Islet precursor cell (in vitro differentiated cells): ENCODE measurements at regions not wholly inside any gene's neighbourhood (a gene's known extent, or its start where the extent isn't known, plus 50 kb on each side); places are given as distances from the start of the nearest gene placed in this dataset.
"Not testable (repeated sequence)": the region's sequence is repeated elsewhere in the genome, so short reads cannot be mapped to it uniquely, and the experiment has no call there.

Source experiments
- DNase-seq: peaks from one replicate; pipeline ENCODE4 v3.0.0-alpha.2; 2018

- no peak for DNase-seq
These were observed 202.9 kb upstream of the LRRTM4 start for GRCh38 chr2:77725045-77725444.

- not testable (repeated sequence) for DNase-seq
These were observed 212.6 kb upstream of the LRRTM4 start for GRCh38 chr2:77734662-77735340.

DNA sequence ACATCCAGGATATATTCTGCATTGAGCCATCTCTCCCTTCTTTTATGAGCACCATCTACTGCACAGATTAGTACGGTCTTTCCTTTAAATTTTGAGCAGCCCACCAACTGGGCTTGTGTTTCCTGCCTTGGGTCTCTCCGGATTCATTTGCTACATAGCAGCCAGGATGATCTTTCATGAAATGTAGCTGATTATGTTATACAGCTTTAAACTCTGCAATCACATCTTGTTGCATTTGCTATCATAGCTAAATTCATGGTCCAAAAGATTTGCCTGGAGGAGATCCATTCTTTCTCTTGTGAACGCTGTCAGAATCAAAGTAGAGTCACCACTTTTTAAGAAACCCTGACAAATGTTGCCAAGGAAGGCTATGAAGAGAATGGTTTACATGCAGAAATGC lies 215.1 kb upstream of the LRRTM4 start:
- DNase-seq: no peak

DNA sequence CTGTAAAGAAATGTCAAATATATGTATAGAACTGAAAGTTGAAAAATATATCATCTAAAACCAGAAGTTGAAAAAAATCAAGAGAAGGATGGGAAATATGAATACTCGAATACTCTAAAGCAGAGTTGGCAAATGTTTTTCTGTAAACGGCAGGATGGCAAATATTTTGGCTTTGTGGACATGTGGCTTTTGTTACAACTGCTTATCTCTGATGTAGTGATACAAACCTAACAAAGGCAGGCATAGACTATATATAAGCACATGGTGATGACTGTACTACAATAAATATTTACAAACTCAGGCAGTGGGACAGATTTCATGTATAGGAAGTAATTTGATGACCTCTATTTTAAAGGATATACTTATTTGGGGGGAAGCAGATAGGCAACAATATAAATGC lies 224.6 kb upstream of the LRRTM4 start:
- no peak for DNase-seq

- DNase-seq: peak; percentile 65
These were observed 231.7 kb upstream of the LRRTM4 start for GRCh38 chr2:77753710-77754345.

- no peak for DNase-seq
These were observed 245.4 kb upstream of the LRRTM4 start for GRCh38 chr2:77767388-77768076.

GRCh38 chr2:77768508-77768907 lies 246.3 kb upstream of the LRRTM4 start:
- DNase-seq: no peak

DNA sequence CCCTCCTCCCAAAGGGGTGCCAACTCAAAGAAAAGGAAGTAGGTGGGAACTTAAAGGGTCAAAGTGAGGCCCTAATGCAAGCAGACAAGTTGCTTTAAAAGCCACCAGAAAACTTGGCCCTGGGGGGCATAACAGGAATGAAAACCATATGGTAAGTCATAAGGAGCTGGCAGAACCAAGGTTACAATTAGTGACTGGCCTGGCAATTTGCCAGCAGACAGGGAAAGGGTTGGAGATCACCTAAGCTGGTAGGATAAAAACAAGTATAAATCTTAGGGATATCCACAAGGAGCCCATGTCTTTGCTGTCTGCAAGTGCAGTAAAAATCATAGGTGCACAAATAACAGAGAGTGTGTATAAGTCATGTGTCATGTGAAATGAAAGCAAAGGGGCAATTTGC lies 256.7 kb upstream of the LRRTM4 start:
- no peak for DNase-seq

DNA sequence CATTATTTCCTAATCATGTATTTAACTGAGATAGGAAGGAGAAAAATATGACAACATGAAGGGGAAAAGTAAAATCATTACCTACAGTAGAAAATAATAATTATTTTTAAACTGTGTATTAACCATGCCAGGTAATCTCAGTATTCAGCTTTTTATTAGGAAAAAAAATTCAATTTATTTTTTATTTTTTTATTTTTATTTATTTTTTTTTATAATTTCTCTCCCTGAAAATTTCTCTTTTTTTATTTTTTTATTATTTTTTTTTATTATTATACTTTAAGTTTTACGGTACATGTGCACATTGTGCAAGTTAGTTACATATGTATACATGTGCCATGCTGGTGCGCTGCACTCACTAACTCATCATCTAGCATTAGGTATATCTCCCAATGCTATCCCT lies 271.3 kb upstream of the LRRTM4 start:
- DNase-seq: not testable (repeated sequence)

GRCh38 chr2:77796397-77796796 lies 274.2 kb upstream of the LRRTM4 start:
- no peak for DNase-seq

DNA sequence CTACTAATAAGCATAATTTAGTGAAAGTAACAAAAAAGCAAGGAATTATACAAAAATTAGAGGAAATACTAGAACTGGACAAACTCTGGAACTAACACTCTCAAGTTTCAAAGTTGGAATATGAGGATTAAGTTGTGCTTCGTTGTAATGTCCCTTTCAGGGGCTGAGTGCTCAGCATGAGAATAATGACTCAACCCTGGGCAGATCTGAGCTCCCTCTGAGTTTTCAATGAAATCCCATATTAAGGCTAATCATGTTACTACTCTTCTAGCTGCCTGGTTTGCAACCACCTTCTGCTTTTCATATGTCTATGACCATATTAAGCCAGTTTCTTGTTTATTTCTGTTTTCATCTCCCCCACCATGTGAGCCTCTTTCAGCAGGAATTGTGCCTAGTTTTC lies 274.9 kb upstream of the LRRTM4 start:
- DNase-seq: no peak

DNA sequence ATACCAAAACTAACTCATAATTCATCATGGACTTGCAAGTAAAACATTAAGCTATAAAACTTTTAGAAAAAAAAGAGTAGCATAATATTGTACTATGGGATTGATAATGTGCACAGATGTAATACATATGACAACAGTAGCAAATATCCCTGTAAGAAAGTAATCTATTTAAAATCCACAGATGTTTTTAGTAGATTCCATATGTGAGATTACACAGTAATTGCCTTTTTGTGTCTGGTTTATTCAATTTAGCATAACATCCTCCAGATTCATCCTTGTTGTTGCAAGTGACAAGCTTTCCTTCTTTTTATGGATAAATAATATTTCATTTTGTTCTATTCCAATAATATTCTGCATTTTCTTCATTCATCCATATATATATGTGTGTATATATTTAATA lies 278.2 kb upstream of the LRRTM4 start:
- no peak for DNase-seq

DNA sequence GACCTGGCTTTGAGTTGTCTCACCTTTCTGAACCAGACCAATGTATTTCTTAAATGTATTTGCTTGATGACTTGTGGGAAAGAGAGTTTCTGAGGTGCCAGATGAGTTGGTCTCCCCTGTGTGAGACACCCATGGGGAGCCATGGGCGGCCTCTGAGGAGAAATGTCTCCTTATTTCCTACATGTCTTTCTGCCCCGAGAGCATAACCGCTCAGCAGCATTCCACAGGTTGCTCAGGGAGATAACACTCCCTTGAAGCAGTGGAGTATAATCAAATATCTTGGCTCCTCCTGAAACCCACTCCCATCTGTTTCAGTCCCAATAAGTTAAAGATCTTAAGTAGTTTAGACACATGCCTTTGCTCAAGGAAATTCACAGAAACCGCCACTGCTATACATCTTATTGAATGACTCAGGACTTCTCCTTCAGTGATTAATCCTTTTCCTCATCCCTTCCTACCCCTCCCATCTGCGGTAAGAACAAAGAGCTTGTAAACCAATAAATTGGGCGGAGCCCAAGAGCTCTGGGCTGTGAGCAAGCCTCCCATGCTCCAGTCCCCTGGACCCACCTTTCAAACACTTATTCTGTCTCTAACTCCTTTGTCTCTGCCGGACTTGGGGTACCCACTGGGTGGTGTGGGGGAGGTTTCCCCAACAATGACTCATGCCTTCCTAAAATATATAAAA lies 285.5 kb upstream of the LRRTM4 start:
- DNase-seq: peak; percentile 81

GRCh38 chr2:77808599-77808998 lies 286.4 kb upstream of the LRRTM4 start:
- DNase-seq: no peak

GRCh38 chr2:77813599-77813998 lies 291.4 kb upstream of the LRRTM4 start:
- no peak for DNase-seq

- no peak for DNase-seq
These were observed 294.4 kb upstream of the LRRTM4 start for GRCh38 chr2:77816618-77817017.

- no peak for DNase-seq
These were observed 296.0 kb upstream of the LRRTM4 start for GRCh38 chr2:77818186-77818585.

DNA sequence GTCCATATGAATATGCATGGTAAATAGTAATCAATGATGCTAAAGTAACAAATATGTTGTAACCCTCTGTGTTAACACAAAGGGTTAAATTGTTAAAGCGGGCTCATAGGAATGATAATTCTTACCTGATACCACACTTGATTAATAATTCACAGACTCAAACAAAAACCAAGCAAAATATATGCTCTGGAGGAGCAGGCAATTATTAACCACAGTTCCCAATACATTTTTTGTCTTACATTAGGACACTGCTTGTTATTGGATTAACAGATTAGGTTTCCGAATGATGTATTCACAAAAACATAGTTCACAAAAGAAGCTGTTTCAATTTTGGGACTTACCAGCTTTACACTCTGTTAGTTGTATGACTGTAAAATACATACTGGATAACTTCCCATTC lies 300.9 kb upstream of the LRRTM4 start:
- no peak for DNase-seq

DNA sequence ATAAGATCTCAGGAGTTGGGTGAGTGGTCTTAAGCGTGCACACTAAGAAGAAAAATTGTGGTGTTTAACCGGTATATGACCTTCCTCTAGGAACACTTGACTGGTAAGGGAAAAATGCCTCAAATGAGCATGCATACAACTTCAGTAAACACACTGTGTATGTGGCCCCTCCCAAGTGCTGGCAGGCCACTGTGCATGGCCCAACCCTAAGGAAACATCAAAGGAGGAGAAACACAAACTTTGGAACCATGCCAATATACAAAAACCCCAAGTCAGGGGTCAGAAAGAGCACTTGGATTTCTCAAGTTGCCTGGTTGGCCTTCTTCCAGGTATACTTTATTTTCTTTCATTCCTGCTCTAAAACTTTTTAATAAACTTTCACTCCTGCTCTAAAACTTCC lies 308.9 kb upstream of the LRRTM4 start:
- DNase-seq: no peak

GRCh38 chr2:77831471-77831870 lies 309.3 kb upstream of the LRRTM4 start:
- DNase-seq: no peak

DNA sequence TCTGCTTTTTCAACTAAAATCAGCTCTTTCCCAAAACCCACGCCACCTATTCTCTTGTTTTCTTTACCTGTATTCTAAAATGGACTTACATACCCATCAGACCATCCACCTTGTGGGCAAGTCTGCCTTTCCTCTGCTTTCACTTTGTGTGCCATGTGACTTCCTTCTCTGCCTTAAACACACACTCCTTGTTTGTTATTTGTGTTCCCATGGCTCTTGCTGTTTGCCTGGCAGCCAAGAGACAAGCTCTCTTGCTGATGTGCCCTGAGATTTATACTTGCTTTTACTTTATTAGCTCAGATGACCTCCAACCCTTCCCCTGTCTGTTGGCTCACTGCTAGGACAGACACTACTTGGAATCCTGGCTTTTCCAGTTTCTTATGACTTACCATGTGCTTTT lies 309.7 kb upstream of the LRRTM4 start:
- DNase-seq: no peak

- DNase-seq: no peak
These were observed 312.3 kb upstream of the LRRTM4 start for GRCh38 chr2:77834360-77835002.

- no peak for DNase-seq
These were observed 316.3 kb upstream of the LRRTM4 start for GRCh38 chr2:77838441-77838840.
